ENCODE measurements at regions not wholly inside any gene's neighbourhood (a gene's known extent, or its start where the extent isn't known, plus 50 kb on each side); places are given as distances from the start of the nearest gene placed in this dataset.
"Not testable (repeated sequence)": the region's sequence is repeated elsewhere in the genome, so short reads cannot be mapped to it uniquely, and the experiment has no call there.

DNA sequence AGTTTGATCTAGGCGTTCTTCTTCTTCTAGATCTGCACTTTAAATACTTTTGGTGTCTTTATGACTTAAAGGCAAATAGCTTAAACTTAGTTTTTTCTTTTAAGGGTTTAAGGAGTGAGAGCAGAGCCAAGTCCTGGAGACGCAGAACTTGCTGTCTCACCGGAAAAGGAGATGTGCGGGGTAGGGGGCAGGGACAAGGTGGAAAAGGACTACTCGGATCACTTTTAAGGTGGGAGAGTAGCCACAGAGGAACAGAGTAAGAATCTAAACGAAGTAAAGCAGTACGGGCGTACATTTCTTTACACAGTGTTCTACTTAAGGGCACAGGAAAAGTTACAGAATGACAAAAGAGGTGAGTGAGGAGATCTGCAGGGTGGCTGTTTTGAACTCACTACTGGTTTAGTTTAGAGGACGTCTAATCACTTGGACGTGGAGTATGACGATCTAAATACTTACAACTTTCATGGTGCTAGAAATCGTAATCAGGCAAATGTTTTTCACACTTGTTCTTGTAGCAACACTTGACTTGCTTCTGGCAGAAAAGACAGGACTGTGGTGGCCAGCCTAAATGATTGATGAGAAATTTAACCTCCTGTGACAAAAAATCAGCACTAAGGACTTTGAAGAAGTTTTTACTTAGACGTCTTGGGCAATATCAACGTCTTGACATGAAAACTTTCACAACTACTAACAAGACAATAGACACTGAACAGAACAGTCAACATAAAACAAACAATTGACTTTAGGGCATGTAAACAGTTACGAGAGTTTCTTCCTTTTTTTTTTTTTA, 127.0 kb downstream of the ART5 start:
- DNase-seq (ENCODE audit: low read depth) = not testable (repeated sequence)

- not testable (repeated sequence) for DNase-seq (ENCODE audit: low read depth)
Measured at GRCh38 chr11:3513311-3513710, 128.5 kb downstream of the ART5 start.

DNA sequence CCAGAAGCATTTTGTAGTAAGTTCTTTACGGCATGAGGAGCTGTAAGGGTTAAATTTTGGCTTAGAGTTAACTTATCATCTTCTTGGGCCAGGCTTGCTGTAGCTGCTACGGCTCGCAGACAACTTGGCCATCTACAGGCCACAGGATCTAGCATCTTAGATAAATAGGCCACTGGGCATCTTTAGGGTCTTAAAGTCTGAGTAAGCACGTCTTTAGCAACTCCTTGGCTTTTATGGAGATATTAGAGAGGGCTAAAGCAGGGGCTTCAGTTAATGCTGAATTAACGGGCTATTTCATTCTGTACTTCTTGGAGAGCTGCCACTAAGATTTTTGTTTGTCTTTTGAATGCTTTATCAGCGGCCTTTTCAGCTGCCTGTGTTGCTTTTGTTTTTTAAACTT, 129.0 kb downstream of the ART5 start:
- DNase-seq (ENCODE audit: low read depth) = not testable (repeated sequence)

- DNase-seq (ENCODE audit: low read depth) = not testable (repeated sequence)
Measured at GRCh38 chr11:3512133-3512703, 129.6 kb downstream of the ART5 start.

GRCh38 chr11:3511416-3512132, 130.2 kb downstream of the ART5 start:
- not testable (repeated sequence) for DNase-seq (ENCODE audit: low read depth)

GRCh38 chr11:3509563-3509962, 130.6 kb upstream of the ZNF195 start:
- DNase-seq (ENCODE audit: low read depth) = not testable (repeated sequence)

GRCh38 chr11:3499198-3499597, 120.3 kb upstream of the ZNF195 start:
- not testable (repeated sequence) for DNase-seq (ENCODE audit: low read depth)

GRCh38 chr11:3498356-3498755, 119.4 kb upstream of the ZNF195 start:
- not testable (repeated sequence) for DNase-seq (ENCODE audit: low read depth)

DNA sequence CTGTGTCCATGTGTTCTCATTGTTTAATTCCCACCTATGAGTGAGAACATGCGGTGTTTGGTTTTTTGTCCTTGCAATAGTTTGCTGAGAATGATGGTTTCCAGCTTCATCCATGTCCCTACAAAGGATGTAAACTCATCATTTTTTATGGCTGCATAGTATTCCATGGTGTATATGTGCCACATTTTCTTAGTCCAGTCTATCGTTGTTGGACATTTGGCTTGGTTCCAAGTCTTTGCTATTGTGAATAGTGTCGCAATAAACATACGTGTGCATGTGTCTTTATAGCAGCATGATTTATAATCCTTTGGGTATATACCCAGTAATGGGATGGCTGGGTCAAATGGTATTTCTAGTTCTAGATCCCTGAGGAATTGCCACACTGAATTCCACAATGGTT, 114.2 kb upstream of the ZNF195 start:
- DNase-seq (ENCODE audit: low read depth) = not testable (repeated sequence)

GRCh38 chr11:3488003-3488402, 109.1 kb upstream of the ZNF195 start:
- not testable (repeated sequence) for DNase-seq (ENCODE audit: low read depth)

DNA sequence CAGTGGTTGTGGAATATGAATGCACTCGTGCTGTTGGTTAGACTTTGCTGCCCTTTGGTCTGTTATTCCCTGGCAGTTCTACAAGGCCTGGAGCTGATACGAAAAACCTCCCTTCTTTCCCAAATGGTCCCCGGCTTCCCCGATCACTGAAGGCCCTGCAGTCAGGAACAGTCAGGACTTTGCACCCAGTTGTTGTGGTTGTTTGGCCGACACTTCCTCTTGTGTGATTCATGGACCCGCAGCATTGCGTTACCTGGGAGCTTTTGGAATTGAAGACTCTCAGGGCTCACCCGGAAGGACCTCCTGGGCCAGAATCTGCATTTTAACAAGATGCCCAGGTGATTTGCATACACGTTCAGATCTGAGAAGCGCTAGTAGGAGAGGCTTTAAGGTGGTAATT, 106.8 kb upstream of the ZNF195 start:
- not testable (repeated sequence) for DNase-seq (ENCODE audit: low read depth)

DNA sequence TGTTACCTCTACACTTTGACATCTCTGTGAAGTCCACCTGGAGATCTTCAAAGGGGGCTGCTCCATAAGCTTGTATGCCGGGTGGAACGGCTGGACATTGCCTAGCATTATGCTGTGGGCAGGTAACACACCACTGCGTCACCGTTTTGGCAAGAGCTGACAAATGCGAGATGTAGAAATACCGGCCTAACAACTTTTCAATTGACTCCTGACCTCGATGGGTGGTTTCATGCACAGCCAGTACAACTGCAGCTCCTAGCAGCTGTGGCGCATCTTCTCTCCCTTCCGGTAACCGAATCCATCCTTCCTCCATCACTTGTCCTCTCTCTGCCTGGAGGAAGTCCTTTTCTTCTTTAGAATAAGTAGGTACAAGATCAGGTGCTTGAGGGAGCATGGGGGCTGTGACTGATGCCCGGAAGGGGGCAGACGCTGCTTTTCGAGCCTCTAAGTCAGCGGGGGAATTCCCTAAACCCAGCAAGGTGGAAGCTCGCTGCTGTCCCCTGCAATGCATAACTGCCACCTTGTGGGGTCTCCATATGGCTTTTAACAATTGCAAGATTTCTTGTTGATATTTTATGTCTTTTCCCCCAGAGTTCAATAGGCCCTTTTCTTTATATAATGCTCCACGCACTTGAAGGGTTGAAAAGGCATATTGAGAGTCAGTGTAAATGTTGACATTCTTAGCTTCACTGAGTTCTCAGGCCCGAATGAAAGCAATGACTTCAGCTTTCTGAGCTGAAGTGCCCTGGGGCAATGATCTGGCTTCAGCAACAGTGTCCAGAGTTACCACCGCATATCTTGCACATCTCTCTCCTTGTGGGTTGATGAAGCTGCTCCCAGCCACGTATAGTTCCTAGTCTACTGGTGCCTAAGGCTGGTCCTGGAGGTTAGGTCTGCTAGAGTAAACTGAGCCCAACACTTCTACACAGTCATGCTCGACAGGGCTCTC, 98.3 kb upstream of the ZNF195 start:
- DNase-seq (ENCODE audit: low read depth) = not testable (repeated sequence)

DNA sequence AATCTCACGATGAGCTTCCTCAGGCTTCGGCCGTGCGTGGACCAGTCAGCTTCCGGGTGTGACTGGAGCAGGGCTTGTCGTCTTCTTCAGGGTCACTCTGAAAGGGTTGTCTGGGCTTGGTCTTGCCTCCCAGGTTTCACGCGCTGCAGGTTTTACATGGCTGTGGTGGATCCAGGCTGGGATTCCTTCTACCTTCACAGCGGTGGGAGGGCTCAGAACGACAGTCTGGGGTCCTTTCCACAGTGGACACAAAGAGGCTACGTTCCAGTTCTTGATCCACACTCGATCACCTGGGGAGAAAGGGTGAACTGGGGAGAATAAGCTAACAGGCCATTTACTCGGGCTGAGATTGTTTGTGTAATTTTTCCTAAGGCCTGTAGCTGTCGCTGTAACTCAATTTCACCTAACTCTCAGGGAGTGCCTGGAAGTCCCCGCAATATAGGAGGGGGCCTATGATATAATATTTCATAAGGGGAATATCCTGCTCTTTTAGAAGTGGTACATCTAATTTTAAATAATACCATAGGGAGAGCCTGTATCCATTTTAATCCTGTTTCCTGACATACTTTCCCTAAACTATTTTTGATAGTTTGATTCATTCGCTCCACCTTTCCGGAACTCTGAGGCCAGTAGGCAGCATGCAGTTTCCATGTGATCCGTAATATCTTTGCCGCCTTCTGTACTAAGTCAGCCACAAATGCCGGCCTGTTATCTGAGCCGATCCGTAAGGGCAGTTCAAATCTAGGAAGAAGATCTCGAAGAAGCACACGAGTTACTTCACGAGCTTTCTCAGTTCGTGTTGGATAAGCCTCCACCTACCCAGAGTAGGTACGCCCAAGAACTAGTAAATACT, 97.4 kb upstream of the ZNF195 start:
- DNase-seq (ENCODE audit: low read depth) = not testable (repeated sequence)

- not testable (repeated sequence) for DNase-seq (ENCODE audit: low read depth)
Measured at GRCh38 chr11:3468963-3469362, 90.0 kb upstream of the ZNF195 start.

DNA sequence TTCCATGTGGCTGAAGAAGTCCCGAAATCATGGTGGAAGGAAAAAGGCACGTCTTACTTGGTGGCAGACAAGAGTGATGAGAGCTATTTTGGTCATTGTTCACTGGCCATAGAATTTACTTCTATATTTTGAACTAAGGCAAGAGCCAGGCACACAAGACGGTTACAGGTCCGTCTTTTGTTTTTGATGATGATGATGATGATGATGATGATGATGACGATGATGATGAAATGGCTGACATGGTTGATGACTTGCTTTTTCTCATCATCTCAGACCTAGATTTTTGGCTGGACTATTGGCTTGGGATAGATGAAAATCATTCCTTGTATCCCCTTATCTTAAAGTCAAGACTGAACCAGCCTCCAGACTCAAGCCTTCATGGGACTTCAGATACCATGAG, 88.7 kb upstream of the ZNF195 start:
- DNase-seq (ENCODE audit: low read depth) = not testable (repeated sequence)

- DNase-seq (ENCODE audit: low read depth) = not testable (repeated sequence)
Measured at GRCh38 chr11:3455666-3456065, 76.7 kb upstream of the ZNF195 start.

DNA sequence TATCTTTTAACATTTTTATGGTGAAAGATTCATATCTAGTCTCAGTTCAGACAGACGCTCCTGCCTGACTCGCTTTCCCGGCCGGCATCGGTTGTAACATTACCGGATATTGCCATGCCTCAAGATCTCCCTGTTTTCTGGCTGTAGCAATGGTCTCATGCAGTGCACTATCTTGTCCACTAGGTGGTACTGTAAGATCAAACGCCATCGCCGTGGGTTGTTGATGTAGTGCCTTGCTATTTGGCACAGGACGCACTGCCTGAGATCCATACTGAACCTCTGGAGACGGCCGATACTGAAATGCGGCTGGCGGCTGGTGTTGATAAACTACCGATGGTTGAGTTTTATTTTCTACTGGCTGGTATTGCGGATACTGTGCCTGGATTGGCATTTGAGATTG, 75.9 kb upstream of the ZNF195 start:
- DNase-seq (ENCODE audit: low read depth) = peak; percentile 56

DNA sequence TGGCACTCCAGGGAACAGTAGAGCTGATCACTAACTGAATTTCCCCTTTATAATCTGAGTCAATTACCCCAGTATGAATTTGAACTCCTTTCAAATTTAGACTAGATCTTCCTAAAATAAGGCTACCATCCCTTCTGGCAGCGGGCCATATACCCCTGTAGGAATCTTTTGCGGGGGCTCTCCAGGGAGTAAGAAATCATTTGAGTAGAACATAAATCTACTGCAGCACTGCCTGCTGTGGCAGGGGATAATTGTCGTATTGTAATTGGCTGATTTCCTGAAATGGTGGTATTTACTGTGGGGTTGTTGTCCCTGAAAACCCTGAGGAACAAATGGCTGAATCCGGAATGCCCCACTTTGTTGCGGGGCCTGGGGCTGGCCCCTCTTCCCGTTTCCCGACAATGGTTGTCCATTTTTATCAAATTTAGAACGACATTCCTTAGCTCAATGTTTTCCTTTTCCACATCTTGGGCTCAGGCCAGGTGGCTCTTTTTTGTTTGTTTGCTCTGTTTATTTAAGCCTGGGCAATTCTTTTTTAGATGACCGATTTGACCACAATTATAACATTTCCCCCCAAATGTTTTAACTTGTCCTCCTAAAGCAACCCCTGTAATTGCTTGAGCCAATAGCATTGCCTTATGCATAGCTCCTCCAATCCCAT, 74.8 kb upstream of the ZNF195 start:
- not testable (repeated sequence) for DNase-seq (ENCODE audit: low read depth)

DNA sequence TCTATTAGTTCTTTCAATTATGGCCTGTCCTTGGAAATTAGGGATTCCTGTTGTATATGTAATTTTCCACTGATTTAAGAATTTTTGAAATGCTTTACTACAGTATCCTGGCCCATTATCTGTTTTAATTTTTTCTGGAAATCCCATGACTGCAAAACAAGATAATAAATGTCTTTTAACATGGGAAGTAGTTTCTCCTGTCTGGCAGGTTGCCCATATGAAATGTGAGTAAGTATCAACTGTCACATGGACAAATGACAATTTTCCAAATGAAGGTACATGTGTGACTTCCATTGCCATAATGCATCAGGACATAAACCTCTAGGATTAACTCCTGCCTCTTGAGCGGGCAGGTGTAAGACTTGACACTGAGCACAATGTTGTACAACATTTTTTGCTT, 71.9 kb upstream of the ZNF195 start:
- not testable (repeated sequence) for DNase-seq (ENCODE audit: low read depth)

DNA sequence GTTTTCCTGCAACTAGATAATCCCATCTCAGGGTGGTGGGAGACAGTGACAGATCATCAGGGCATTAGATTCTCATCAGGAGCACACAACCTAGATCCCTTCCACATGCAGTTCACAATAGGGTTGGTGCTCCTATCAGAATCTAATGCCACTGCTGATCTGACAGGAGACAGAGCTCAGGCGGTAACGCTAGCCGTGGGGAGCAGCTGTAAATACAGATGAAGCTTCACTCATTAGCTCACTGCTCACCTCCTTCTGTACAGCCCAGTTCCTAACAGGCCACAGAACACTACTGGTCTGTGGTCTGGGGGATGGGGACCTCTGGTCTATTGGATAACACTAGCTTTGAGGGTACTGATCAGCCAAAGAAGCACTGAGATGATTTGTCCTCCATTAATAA, 66.6 kb upstream of the ZNF195 start:
- not testable (repeated sequence) for DNase-seq (ENCODE audit: low read depth)
